Caco-2 (cell line): ENCODE measurements at regions not wholly inside any gene's neighbourhood (a gene's known extent, or its start where the extent isn't known, plus 50 kb on each side); places are given as distances from the start of the nearest gene placed in this dataset.
A peak's percentile ranks its signal among the peaks of the same experiment; 100 is the strongest.

ENCODE experiments used
- BruUV-seq: library from RNA; stranded (reverse); fragments of 400-500 nt; replicated peaks from 2 replicates; lab custom pipeline; 2021; lab: Mats Ljungman, UMichigan
- CTCF ChIA-PET: fragments of 300-600 bp; sonication (Branson Sonifier 250); formaldehyde crosslinking; loops from one replicate; lab custom pipeline; 2022; ENCODE audit warnings: antibody characterized with exemption; lab: Charles Lee
- POLR2A ChIA-PET: fragments of 300-600 bp; sonication (Branson Sonifier 250); formaldehyde crosslinking; loops from one replicate; lab custom pipeline; 2022; ENCODE audit warnings: antibody characterized with exemption; lab: Charles Lee
- DNase-seq, 2 experiments: peaks; one replicate each; pipeline versions ENCODE4 v3.0.0 to v3.0.0-alpha.2; 2020 to 2022
- H3K27me3 ChIP-seq: replicated peaks from 2 replicates; pipeline ENCODE4 v1.6.0; 2011; ENCODE audit warnings: low read length; ENCODE audit not compliant: control insufficient read depth, insufficient read depth
- H3K36me3 ChIP-seq: 2 replicates; pipeline ENCODE4 v1.5.1; 2011; ENCODE audit warnings: low read length; ENCODE audit not compliant: control insufficient read depth, insufficient read depth
- H3K4me1 ChIP-seq: fragments of 250-450 bp; sonication (Bioruptor Pico); 2 replicates; pipeline ENCODE4 v1.5.1; 2020; ENCODE audit warnings: mild to moderate bottlenecking
- H3K4me3 ChIP-seq: 2 replicates; pipeline ENCODE4 v1.5.1; 2011; ENCODE audit warnings: low read depth, mild to moderate bottlenecking, control low read depth, low read length
- H3K9me3 ChIP-seq: fragments of 250-450 bp; sonication (Bioruptor Pico); 2 replicates; pipeline ENCODE4 v1.5.1; 2020; ENCODE audit warnings: mild to moderate bottlenecking, moderate library complexity
- H3K27ac Mint-ChIP-seq: one replicate; pipeline ENCODE4 v1.8.0; 2022; ENCODE audit warnings: mixed read lengths; ENCODE audit not compliant: unreplicated experiment
- H3K27me3 Mint-ChIP-seq: one replicate; pipeline ENCODE4 v1.8.0; 2022; ENCODE audit warnings: mixed read lengths; ENCODE audit not compliant: insufficient read depth, unreplicated experiment
- H3K36me3 Mint-ChIP-seq: one replicate; pipeline ENCODE4 v1.8.0; 2022; ENCODE audit warnings: mild to moderate bottlenecking, mixed read lengths; ENCODE audit not compliant: insufficient read depth, unreplicated experiment
- H3K4me1 Mint-ChIP-seq: one replicate; pipeline ENCODE4 v1.8.0; 2022; ENCODE audit warnings: low read depth, mixed read lengths; ENCODE audit not compliant: unreplicated experiment
- H3K4me3 Mint-ChIP-seq: one replicate; pipeline ENCODE4 v1.8.0; 2022; ENCODE audit warnings: mild to moderate bottlenecking, moderate library complexity, mixed read lengths; ENCODE audit not compliant: unreplicated experiment
- H3K9me3 Mint-ChIP-seq: one replicate; pipeline ENCODE4 v1.8.0; 2022; ENCODE audit warnings: mixed read lengths; ENCODE audit not compliant: unreplicated experiment
- CTCF ChIP-seq, 2 experiments: fragments of 200-600 bp in 1 of 2; IDR thresholded peaks; 1 replicate in 1 of 2; 2 replicates in 1 of 2; pipeline versions ENCODE4 v1.5.1 to v1.8.0; 2011 to 2022; ENCODE audit warnings: antibody characterized with exemption in 1 of 2, control low read depth in 1 of 2, inconsistent platforms in 1 of 2, low read depth in 1 of 2, low read length in 1 of 2, mild to moderate bottlenecking in 1 of 2, moderate library complexity in 1 of 2; ENCODE audit not compliant: insufficient read depth in 1 of 2, severe bottlenecking in 1 of 2, unreplicated experiment in 1 of 2
- intact Hi-C: fragments of 100-400 bp; cut with micrococcal nuclease; formaldehyde crosslinking; loops from one replicate; pipeline ENCODE4 v1.10.0; 2022; ENCODE audit not compliant: unreplicated experiment

DNA sequence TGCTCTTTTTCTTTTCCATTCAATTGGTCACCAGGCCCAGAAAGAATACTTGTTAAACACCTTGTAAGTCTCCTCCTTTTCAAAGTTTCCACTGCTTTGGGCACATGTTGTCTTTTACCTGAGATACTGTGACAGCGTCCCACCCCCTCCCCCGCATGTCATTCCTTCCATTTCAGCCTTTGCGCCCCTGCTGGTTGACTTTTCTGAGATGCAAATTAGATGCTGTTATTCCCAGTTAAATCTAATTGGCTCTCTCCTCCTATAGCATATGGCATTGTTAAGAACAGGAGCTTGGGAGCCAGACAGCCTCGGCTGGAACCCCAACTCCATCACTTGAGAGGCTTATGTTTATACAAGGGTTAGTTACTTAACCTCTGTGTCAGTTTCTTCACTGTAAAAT, 80.3 kb upstream of the GAREM1 start:
- DNase-seq = peak in 1 of 2 experiments; percentile 1
- Histone ChIP-seq H3K4me3 (no peak overlapping the region), H3K36me3 (no peaks in the 10 kb centered on the region), H3K27me3 (no peaks in the 10 kb centered on the region), H3K9me3 (no peaks in the 10 kb centered on the region), H3K4me1 (no peaks in the 10 kb centered on the region)
- Mint-ChIP-seq H3K4me3 (no peak overlapping the region), H3K9me3 (no peaks in the 10 kb centered on the region), H3K4me1 (no peaks in the 10 kb centered on the region), H3K36me3 (no peaks in the 10 kb centered on the region), H3K27me3 (no peaks in the 10 kb centered on the region), H3K27ac (no peak overlapping the region)
- ChIA-PET POLR2A (no interaction called here), CTCF (no interaction called here)
- BruUV-seq = no TSS peak
- no peak for TF ChIP-seq CTCF (IDR thresholded peaks at IDR 0.05; ENCODE audit: insufficient read depth in 1 of 2, low read depth in 1 of 2, low read length in 1 of 2, severe bottlenecking in 1 of 2, unreplicated experiment in 1 of 2)
- intact Hi-C loops = loop anchor here (5.0 kb wide), 1 partner anchor 264 kb away; no protein-coding TSS in a partner anchor

GRCh38 chr18:32549248-32550110, 78.8 kb upstream of the GAREM1 start:
- Histone ChIP-seq H3K9me3 (no peaks in the 10 kb centered on the region), H3K36me3 (no peaks in the 10 kb centered on the region), H3K4me1 (no peaks in the 10 kb centered on the region), H3K27me3 (no peaks in the 10 kb centered on the region), H3K4me3 (no peak overlapping the region)
- DNase-seq = peak; percentile 31 to 33
- H3K4me1 Mint-ChIP-seq = no peaks in the 10 kb centered on the region
- H3K9me3 Mint-ChIP-seq = no peaks in the 10 kb centered on the region
- intact Hi-C loops = loop anchor here (1.0 to 5.0 kb wide), 4 partner anchors 79 to 391 kb away; partner anchors contain the start of gene GAREM1
- ChIA-PET POLR2A (no interaction called here), CTCF (interaction anchor here (0.6 to 1.0 kb wide), 4 partner anchors 260 to 391 kb away, joined by 3 to 7 read pairs (median 6); no protein-coding TSS in a partner anchor)
- no peaks in the 10 kb centered on the region for H3K27me3 Mint-ChIP-seq
- H3K36me3 Mint-ChIP-seq = no peaks in the 10 kb centered on the region
- peak; percentile 30 to 59 for TF ChIP-seq CTCF (IDR thresholded peaks at IDR 0.05; ENCODE audit: insufficient read depth in 1 of 2, low read depth in 1 of 2, low read length in 1 of 2, severe bottlenecking in 1 of 2, unreplicated experiment in 1 of 2)
- H3K4me3 Mint-ChIP-seq = no peak overlapping the region
- no TSS peak for BruUV-seq
- no peak overlapping the region for H3K27ac Mint-ChIP-seq

DNA sequence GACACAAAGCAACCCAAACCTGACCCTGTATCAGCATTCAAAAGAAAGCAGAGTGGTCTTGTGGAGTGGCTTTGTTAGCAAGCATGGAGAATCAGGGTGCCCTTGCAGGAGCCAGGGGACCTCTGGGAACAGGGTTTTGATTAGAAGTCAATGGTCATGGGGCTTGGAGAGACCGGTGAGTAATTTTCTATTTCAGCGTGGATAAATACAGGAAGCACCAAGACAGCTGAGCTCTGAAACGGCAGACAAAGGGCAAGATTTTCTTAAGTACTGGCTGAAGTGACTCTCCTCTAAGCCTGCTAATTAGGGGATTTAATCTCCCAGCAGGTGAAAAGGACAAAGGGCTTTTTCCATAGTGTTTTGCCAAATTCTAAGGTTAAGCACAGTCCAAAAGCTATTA, 78.0 kb upstream of the GAREM1 start:
- no peaks in the 10 kb centered on the region for H3K4me1 Mint-ChIP-seq
- no peaks in the 10 kb centered on the region for H3K36me3 Mint-ChIP-seq
- Histone ChIP-seq H3K4me1 (no peaks in the 10 kb centered on the region), H3K4me3 (no peak overlapping the region), H3K9me3 (no peaks in the 10 kb centered on the region), H3K36me3 (no peaks in the 10 kb centered on the region), H3K27me3 (no peaks in the 10 kb centered on the region)
- no peak for DNase-seq
- ChIA-PET POLR2A (no interaction called here), CTCF (interaction anchor here (1.0 kb wide), 2 partner anchors 277 to 391 kb away, joined by 4 to 7 read pairs; no protein-coding TSS in a partner anchor)
- no peak overlapping the region for H3K4me3 Mint-ChIP-seq
- no peak overlapping the region for H3K27ac Mint-ChIP-seq
- BruUV-seq = no TSS peak
- no peak for TF ChIP-seq CTCF (IDR thresholded peaks at IDR 0.05; ENCODE audit: insufficient read depth in 1 of 2, low read depth in 1 of 2, low read length in 1 of 2, severe bottlenecking in 1 of 2, unreplicated experiment in 1 of 2)
- intact Hi-C loops = loop anchor here (1.0 to 2.0 kb wide), 3 partner anchors 78 to 390 kb away; partner anchors contain the start of gene GAREM1
- no peaks in the 10 kb centered on the region for H3K9me3 Mint-ChIP-seq
- no peaks in the 10 kb centered on the region for H3K27me3 Mint-ChIP-seq
